GM12878 (cell line): ENCODE measurements at regions not wholly inside any gene's neighbourhood (a gene's known extent, or its start where the extent isn't known, plus 50 kb on each side); places are given as distances from the start of the nearest gene placed in this dataset.

ENCODE experiments used
- BHLHE40 ChIP-seq, 2 experiments: fragments of 450-650 bp in 1 of 2; IDR thresholded peaks; 2 replicates each; pipeline ENCODE4 v1.6.1; 2011 to 2017; ENCODE audit warnings: low read depth in 2 of 2, borderline replicate concordance in 1 of 2, improper control_type of control experiment in 1 of 2, low read length in 1 of 2, mild to moderate bottlenecking in 1 of 2
- ETV6 ChIP-seq, 2 experiments: fragments of 450-650 bp in 1 of 2; IDR thresholded peaks in 1 of 2; conservative IDR thresholded peaks in 1 of 2; 2 replicates each; pipeline ENCODE4 v1.6.1; 2014; ENCODE audit warnings: antibody characterized with exemption in 1 of 2, borderline replicate concordance in 1 of 2, low read depth in 1 of 2, mild to moderate bottlenecking in 1 of 2, moderate library complexity in 1 of 2
- GABPA ChIP-seq: IDR thresholded peaks from 2 replicates; pipeline ENCODE4 v1.6.1; 2014; ENCODE audit warnings: antibody characterized with exemption, low read depth, mild to moderate bottlenecking, inconsistent platforms
- MEF2B ChIP-seq: fragments of 450-650 bp; IDR thresholded peaks from 2 replicates; pipeline ENCODE4 v1.6.1; 2018; ENCODE audit warnings: mild to moderate bottlenecking, moderate library complexity; ENCODE audit not compliant: partially characterized antibody, poor library complexity, severe bottlenecking
- MTA2 ChIP-seq: fragments of 450-650 bp; IDR thresholded peaks from 2 replicates; pipeline ENCODE4 v1.6.1; 2016; ENCODE audit warnings: low read depth, mild to moderate bottlenecking, moderate library complexity
- NBN ChIP-seq: fragments of 450-650 bp; IDR thresholded peaks from 2 replicates; pipeline ENCODE4 v1.6.1; 2016
- POLR2A ChIP-seq: IDR thresholded peaks from 2 replicates; pipeline ENCODE4 v1.6.1; 2011; ENCODE audit warnings: low read depth, mild to moderate bottlenecking, low read length
- RELB ChIP-seq: fragments of 450-650 bp; IDR thresholded peaks from 2 replicates; pipeline ENCODE4 v1.6.1; 2017; ENCODE audit warnings: low read depth, mild to moderate bottlenecking, moderate library complexity
- SKIL ChIP-seq: fragments of 450-650 bp; IDR thresholded peaks from 2 replicates; pipeline ENCODE4 v1.6.1; 2017; ENCODE audit warnings: mild to moderate bottlenecking, low read depth, inconsistent platforms; ENCODE audit not compliant: poor library complexity, severe bottlenecking
- SPI1 ChIP-seq: IDR thresholded peaks from 2 replicates; pipeline ENCODE4 v1.6.1; 2011; ENCODE audit warnings: low read depth, mild to moderate bottlenecking, low read length, moderate library complexity, borderline replicate concordance; ENCODE audit not compliant: insufficient read depth

GRCh38 chr21:5101749-5102148 lies 5419.6 kb upstream of the TPTE start (continued):
- TF ChIP-seq SKIL (peak; percentile 46), MTA2 (peak; percentile 34; the same call in 1 of the 2 replicates), ETV6 (conservative IDR thresholded peaks at IDR 0.05 in 1 of 2, IDR thresholded peaks at IDR 0.05 in 1 of 2; ENCODE audit: borderline replicate concordance in 1 of 2, low read depth in 1 of 2) (peak in 1 of 2 experiments; percentile 67; a peak in 2 of 4 replicates), MEF2B (peak; percentile 45), NBN (peak; percentile 85), SPI1 (0 out of 2 replicates have a peak, but pooled peaks have one; percentile 25), POLR2A (0 out of 2 replicates have a peak, but pooled peaks have one; percentile 34), RELB (peak; percentile 79; the same call in 1 of the 2 replicates), BHLHE40 (IDR thresholded peaks at IDR 0.05; ENCODE audit: borderline replicate concordance in 1 of 2, low read depth in 2 of 2, low read length in 1 of 2) (peak in 1 of 2 experiments; percentile 85; a peak in 2 of 4 replicates), GABPA (peak; percentile 18; the same call in 1 of the 2 replicates)
